SHP77 (cell line): ENCODE measurements at regions not wholly inside any gene's neighbourhood (a gene's known extent, or its start where the extent isn't known, plus 50 kb on each side); places are given as distances from the start of the nearest gene placed in this dataset.
A peak's percentile ranks its signal among the peaks of the same experiment; 100 is the strongest.
"Not testable (repeated sequence)": the region's sequence is repeated elsewhere in the genome, so short reads cannot be mapped to it uniquely, and the experiment has no call there.

Experiments used
- DNase-seq, 2 experiments: peaks; one replicate each; lab custom pipeline; 2025; lab: John Stamatoyannopoulos, UW

- DNase-seq: no peak
Observed at GRCh38 chr14:43872222-43872621, 634.9 kb downstream of the FSCB start.

GRCh38 chr14:43858981-43859380 lies 648.1 kb downstream of the FSCB start:
- DNase-seq: no peak

- no peak for DNase-seq
Observed at GRCh38 chr14:43855556-43855955, 651.5 kb downstream of the FSCB start.

- DNase-seq: no peak
Observed at GRCh38 chr14:43853541-43853940, 653.5 kb downstream of the FSCB start.

GRCh38 chr14:43803076-43803689 lies 703.9 kb downstream of the FSCB start:
- DNase-seq: no peak

GRCh38 chr14:43795600-43796228 lies 711.4 kb downstream of the FSCB start:
- DNase-seq: peak in 1 of 2 experiments; percentile 29

- no peak for DNase-seq
Observed at GRCh38 chr14:43793579-43793978, 713.5 kb downstream of the FSCB start.

- no peak for DNase-seq
Observed at GRCh38 chr14:43792980-43793379, 714.1 kb downstream of the FSCB start.

GRCh38 chr14:43790681-43791080 lies 716.4 kb downstream of the FSCB start:
- no peak for DNase-seq

- DNase-seq: no peak
Observed at GRCh38 chr14:43789458-43789857, 717.6 kb downstream of the FSCB start.

GRCh38 chr14:43786066-43786762 lies 720.9 kb downstream of the FSCB start:
- no peak for DNase-seq

- not testable (repeated sequence) for DNase-seq
Observed at GRCh38 chr14:43784432-43784831, 722.7 kb downstream of the FSCB start.

- no peak for DNase-seq
Observed at GRCh38 chr14:43778937-43779639, 728.0 kb downstream of the FSCB start.

GRCh38 chr14:43778570-43778936 lies 728.5 kb downstream of the FSCB start:
- no peak for DNase-seq

GRCh38 chr14:43765474-43765873 lies 741.6 kb downstream of the FSCB start:
- DNase-seq: no peak

- DNase-seq: no peak
Observed at GRCh38 chr14:43764433-43764832, 742.6 kb downstream of the FSCB start.

- DNase-seq: no peak
Observed at GRCh38 chr14:43755707-43756106, 751.4 kb downstream of the FSCB start.

GRCh38 chr14:43754838-43755237 lies 752.2 kb downstream of the FSCB start:
- no peak for DNase-seq

GRCh38 chr14:43745746-43746145 lies 761.3 kb downstream of the FSCB start:
- no peak for DNase-seq

GRCh38 chr14:43735932-43736331 lies 771.2 kb downstream of the FSCB start:
- DNase-seq: no peak

- DNase-seq: no peak
Observed at GRCh38 chr14:43729143-43729542, 777.9 kb downstream of the FSCB start.

- DNase-seq: no peak
Observed at GRCh38 chr14:43706900-43707299, 800.2 kb downstream of the FSCB start.
